T-helper 2 cell treated with Interferon-gamma antibody and Interleukin-4, amounts not matched to agents 100 ng/mL and 5 ng/mL, for 36 hours (primary cell): ENCODE measurements at regions not wholly inside any gene's neighbourhood (a gene's known extent, or its start where the extent isn't known, plus 50 kb on each side); places are given as distances from the start of the nearest gene placed in this dataset.
"Not testable (repeated sequence)": the region's sequence is repeated elsewhere in the genome, so short reads cannot be mapped to it uniquely, and the experiment has no call there.

Source experiments
- intact Hi-C: fragments of 100-400 bp; cut with micrococcal nuclease; formaldehyde crosslinking; loops from one replicate; pipeline ENCODE4 v1.15.1; 2023

- intact Hi-C loops = no loop called here
Measured at GRCh38 chr5:87551911-87552310, 139.2 kb upstream of the CCNH start.

- intact Hi-C loops = no loop called here
Measured at GRCh38 chr5:87541676-87542075, 128.9 kb upstream of the CCNH start.

- intact Hi-C loops = no loop called here
Measured at GRCh38 chr5:87541033-87541432, 128.3 kb upstream of the CCNH start.

- intact Hi-C loops = no loop called here
Measured at GRCh38 chr5:87539839-87540238, 127.1 kb upstream of the CCNH start.

- intact Hi-C loops = no loop called here
Measured at GRCh38 chr5:87536365-87536764, 123.6 kb upstream of the CCNH start.

GRCh38 chr5:87535706-87536105 is 123.0 kb upstream of the CCNH start:
- intact Hi-C loops = no loop called here

GRCh38 chr5:87529486-87530076 is 116.9 kb upstream of the CCNH start:
- intact Hi-C loops = no loop called here

GRCh38 chr5:87526131-87526530 is 113.4 kb upstream of the CCNH start:
- intact Hi-C loops = no loop called here

- intact Hi-C loops = no loop called here
Measured at GRCh38 chr5:87524217-87524616, 111.5 kb upstream of the CCNH start.

- intact Hi-C loops = not testable (repeated sequence)
Measured at GRCh38 chr5:87511778-87512177, 99.0 kb upstream of the CCNH start.

- intact Hi-C loops = no loop called here
Measured at GRCh38 chr5:87503004-87503403, 90.3 kb upstream of the CCNH start.

- intact Hi-C loops = no loop called here
Measured at GRCh38 chr5:87499478-87500410, 87.0 kb upstream of the CCNH start.
